ENCODE measurements at regions not wholly inside any gene's neighbourhood (a gene's known extent, or its start where the extent isn't known, plus 50 kb on each side); places are given as distances from the start of the nearest gene placed in this dataset.
"Not testable (repeated sequence)": the region's sequence is repeated elsewhere in the genome, so short reads cannot be mapped to it uniquely, and the experiment has no call there.

GRCh38 chr1:101185421-101185820, 51.4 kb upstream of the S1PR1 start:
- no peak for DNase-seq

GRCh38 chr1:101183388-101183699, 53.5 kb upstream of the S1PR1 start:
- DNase-seq, result no peak

GRCh38 chr1:101182627-101183387, 54.0 kb upstream of the S1PR1 start:
- no peak for DNase-seq

GRCh38 chr1:101181930-101182329, 54.9 kb upstream of the S1PR1 start:
- DNase-seq, result no peak

- DNase-seq, result no peak
Measured at GRCh38 chr1:101178688-101179491, 57.9 kb upstream of the S1PR1 start.

- DNase-seq, result no peak
Measured at GRCh38 chr1:101178341-101178687, 58.5 kb upstream of the S1PR1 start.

- DNase-seq, result no peak
Measured at GRCh38 chr1:101175886-101176285, 60.9 kb upstream of the S1PR1 start.

GRCh38 chr1:101175466-101175865, 61.4 kb upstream of the S1PR1 start:
- DNase-seq, result no peak

GRCh38 chr1:101174722-101175121, 62.1 kb upstream of the S1PR1 start:
- no peak for DNase-seq

GRCh38 chr1:101174298-101174697, 62.5 kb upstream of the S1PR1 start:
- not testable (repeated sequence) for DNase-seq

- no peak for DNase-seq
Measured at GRCh38 chr1:101170506-101171050, 66.2 kb upstream of the S1PR1 start.

- no peak for DNase-seq
Measured at GRCh38 chr1:101167891-101168290, 68.9 kb upstream of the S1PR1 start.

- no peak for DNase-seq
Measured at GRCh38 chr1:101166583-101167120, 70.2 kb upstream of the S1PR1 start.

GRCh38 chr1:101165954-101166353, 70.9 kb upstream of the S1PR1 start:
- no peak for DNase-seq

- DNase-seq, result no peak
Measured at GRCh38 chr1:101165532-101165931, 71.3 kb upstream of the S1PR1 start.

- no peak for DNase-seq
Measured at GRCh38 chr1:101164776-101165175, 72.0 kb upstream of the S1PR1 start.

GRCh38 chr1:101162736-101163735, 73.8 kb upstream of the S1PR1 start:
- no peak for DNase-seq

GRCh38 chr1:101162300-101162699, 74.5 kb upstream of the S1PR1 start:
- DNase-seq, result no peak

- no peak for DNase-seq
Measured at GRCh38 chr1:101161619-101162018, 75.2 kb upstream of the S1PR1 start.

GRCh38 chr1:101158424-101158823, 78.4 kb upstream of the S1PR1 start:
- DNase-seq, result no peak

- no peak for DNase-seq
Measured at GRCh38 chr1:101154547-101154946, 82.3 kb upstream of the S1PR1 start.

- DNase-seq, result no peak
Measured at GRCh38 chr1:101153692-101154091, 83.1 kb upstream of the S1PR1 start.

GRCh38 chr1:101152633-101153032, 84.2 kb upstream of the S1PR1 start:
- no peak for DNase-seq

Measured in NCI-H69 (cell line).